Stimulated activated CD4-positive, alpha-beta T cell treated with anti-CD3 and anti-CD28 coated beads, Interleukin-12 subunit alpha, Interleukin-12 subunit beta, amount 100 ng/mL, for 4 hours (primary cell): ENCODE measurements at regions not wholly inside any gene's neighbourhood (a gene's known extent, or its start where the extent isn't known, plus 50 kb on each side); places are given as distances from the start of the nearest gene placed in this dataset.
"Not testable (repeated sequence)": the region's sequence is repeated elsewhere in the genome, so short reads cannot be mapped to it uniquely, and the experiment has no call there.

Source experiments
- DNase-seq: peaks from one replicate; pipeline ENCODE4 v3.0.0-alpha.2; 2020

- not testable (repeated sequence) for DNase-seq
Measured at GRCh38 chr1:206256935-206257334, 53.6 kb downstream of the SRGAP2 start.

DNA sequence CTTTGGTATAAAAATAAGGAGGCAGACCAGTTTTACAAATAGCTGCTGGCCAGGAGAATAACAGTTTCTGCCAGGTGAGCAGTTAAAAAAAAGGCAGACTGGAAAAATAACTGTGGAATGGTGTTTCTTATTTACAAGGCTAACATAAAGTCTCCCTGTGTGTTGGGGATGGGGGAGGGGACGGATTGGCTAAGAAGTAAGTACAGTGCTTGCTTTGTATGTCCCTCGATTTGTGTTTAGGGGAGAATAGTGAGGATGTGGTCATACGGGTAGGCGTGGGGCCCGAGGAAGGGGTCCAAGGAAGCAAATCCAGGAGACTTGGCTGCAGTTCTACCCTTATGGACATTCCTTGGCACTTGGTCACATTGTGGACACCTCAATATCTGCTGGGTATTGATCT is 58.1 kb downstream of the SRGAP2 start:
- DNase-seq = not testable (repeated sequence)

GRCh38 chr1:206262424-206262823 is 59.1 kb downstream of the SRGAP2 start:
- DNase-seq = not testable (repeated sequence)

DNA sequence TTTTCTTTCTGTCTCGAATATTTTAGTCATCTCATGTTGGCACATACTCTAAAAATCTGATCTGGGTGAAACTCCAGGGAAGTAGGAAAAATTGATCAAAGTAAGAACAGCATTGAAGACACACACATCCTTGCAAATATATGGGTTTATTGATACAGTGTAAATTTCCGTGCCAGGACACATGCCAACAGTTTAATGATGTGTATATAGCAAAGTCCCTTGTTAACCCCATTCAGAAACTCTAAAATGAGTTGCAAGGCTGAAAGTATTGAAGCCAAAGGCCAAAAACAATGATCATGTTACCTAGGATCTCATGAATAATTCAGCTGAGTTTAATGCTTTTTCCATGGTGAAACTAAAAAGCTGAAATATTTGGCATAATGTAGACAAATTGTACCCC is 61.6 kb downstream of the SRGAP2 start:
- DNase-seq = not testable (repeated sequence)

DNA sequence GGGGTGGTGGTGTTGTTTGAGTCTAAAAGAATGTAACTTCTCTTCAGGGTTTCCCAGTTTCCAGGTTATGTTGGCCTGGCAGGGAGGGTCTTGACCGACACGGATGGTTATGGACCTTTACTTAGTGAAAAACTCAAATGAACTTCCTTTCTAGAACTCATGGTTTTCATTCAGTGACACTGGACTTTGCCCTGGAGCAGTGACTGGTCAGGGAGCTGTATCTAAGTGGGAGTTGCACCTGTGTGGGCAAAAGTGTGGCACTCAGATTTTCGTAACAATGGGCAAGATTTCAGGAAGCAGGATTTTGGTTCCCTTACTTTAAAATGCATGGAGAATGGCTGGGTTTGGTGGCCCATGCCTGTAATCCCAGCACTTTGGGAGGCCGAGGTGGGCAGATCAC is 67.8 kb downstream of the SRGAP2 start:
- not testable (repeated sequence) for DNase-seq

GRCh38 chr1:206273104-206273503 is 69.8 kb downstream of the SRGAP2 start:
- not testable (repeated sequence) for DNase-seq

DNA sequence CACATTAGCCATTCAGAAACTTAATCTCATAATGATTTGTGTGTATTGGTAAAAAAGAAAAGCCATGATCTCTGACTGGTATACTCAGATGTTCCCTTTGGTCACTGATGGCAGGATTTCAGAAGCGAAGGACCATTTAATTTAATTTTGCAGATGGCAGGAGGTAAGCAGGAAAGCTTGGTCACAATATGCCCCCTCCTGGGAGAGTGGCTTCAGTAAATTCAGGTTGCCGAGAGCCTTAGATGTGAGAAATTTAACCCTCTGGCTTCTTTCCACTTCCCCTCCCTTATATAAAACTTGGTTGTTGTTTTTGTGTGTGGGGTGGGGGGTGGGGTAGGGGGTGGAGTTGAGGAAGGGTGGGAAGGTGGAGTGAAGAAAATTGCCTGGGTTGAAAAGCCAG is 72.8 kb downstream of the SRGAP2 start:
- not testable (repeated sequence) for DNase-seq

DNA sequence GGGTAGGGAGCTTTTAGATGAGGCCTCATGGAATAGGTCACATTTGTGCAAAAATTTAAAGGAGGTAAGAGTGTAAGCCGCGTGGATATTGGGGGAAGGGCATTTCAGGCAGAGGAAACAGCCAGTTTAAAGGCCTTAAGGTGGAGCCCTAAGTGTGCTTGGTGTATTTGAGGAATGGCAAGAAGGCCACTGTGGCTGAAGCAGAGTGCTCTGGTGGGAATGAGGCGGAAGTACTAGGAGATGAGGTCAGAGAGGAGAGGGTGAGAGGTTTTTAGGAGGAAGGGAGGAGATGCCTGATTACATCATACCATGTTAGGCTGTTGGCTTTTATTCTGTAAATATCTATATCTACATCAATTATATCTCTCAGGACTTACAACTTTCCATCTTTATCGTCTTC is 75.3 kb downstream of the SRGAP2 start:
- DNase-seq = not testable (repeated sequence)

- not testable (repeated sequence) for DNase-seq
Measured at GRCh38 chr1:206280683-206281082, 77.3 kb downstream of the SRGAP2 start.

- DNase-seq = not testable (repeated sequence)
Measured at GRCh38 chr1:206281912-206282654, 78.7 kb downstream of the SRGAP2 start.

DNA sequence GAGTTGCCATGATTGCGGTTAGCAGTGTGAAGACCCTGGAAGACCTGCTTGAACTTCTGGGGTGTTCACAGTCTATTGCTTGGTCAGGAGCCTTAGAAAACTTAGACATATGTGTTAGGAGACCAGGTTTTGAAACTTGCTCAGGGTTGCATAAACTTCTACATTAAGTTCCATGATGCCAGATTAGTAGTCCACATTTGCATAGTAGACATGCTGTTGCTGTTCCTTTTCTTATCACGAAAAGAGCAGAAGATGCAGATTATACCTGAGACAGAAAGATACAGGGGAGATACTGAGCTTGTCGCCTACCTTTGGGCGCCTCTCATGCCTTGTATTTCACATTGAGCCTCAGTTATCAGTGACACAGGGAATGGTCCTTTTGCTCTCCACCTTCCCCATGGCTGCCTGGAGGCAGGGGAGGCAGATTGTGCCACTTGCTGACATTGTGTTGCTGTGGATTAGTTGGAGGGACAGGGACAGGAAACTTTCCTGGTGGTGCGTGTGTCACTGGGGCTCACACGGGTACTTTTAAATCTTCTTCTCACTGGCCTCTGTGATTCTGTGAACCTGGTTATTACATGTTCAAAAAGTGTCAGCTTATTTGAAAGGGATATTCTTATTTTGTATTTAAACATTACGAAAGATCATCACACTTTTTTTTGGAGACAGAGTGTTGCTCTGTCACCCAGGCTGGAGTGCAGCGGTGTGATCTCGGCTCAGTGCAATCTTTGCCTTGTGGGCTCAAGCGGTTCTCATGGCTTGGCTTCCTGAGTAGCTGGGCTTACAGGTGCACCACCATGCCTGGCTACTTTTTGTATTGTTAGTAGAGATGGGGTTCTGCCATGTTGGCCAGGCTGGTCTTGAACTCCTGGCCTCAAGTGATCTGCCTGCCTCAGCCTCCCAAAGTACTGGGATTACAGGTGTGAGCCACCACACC is 82.0 kb downstream of the SRGAP2 start:
- not testable (repeated sequence) for DNase-seq

DNA sequence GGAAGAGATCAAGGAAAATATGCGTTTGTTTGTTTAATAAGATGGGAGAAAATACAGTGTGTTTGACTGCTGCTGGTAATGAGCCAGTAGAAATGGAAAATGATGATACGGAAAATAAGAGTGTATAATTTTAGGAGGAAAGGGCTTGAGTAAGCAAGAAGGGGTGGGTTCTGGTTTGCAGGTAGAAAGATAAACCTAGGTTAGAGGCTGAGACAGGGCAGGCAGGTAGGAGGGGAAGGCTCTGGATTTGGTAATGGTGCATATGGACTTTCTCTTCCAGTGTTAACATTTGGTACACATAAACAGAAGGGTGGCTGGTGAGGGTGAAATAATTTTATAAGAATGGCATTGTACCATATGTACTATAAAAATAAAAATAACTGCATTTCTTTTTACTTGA is 84.4 kb downstream of the SRGAP2 start:
- not testable (repeated sequence) for DNase-seq

- DNase-seq = not testable (repeated sequence)
Measured at GRCh38 chr1:206288453-206288852, 85.1 kb downstream of the SRGAP2 start.

GRCh38 chr1:206297145-206298031 is 94.0 kb downstream of the SRGAP2 start:
- DNase-seq = not testable (repeated sequence)

DNA sequence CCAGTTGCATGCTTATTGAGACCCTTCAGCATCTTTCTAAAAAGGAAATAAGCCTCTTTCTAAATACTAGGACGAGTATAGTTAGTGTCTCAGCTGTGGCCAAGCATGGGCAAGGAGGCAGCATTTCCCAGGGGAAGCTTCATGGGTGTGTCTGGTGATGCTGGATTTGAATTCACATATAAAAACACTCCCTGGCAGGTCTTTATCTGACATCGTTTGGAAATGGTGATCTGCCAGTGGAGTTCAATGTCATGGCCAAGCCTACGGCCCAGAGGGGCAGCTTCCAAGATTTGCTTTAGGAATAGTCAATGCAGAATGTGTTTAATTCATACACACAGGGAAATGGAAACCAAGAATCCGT is 94.7 kb downstream of the SRGAP2 start:
- not testable (repeated sequence) for DNase-seq

DNA sequence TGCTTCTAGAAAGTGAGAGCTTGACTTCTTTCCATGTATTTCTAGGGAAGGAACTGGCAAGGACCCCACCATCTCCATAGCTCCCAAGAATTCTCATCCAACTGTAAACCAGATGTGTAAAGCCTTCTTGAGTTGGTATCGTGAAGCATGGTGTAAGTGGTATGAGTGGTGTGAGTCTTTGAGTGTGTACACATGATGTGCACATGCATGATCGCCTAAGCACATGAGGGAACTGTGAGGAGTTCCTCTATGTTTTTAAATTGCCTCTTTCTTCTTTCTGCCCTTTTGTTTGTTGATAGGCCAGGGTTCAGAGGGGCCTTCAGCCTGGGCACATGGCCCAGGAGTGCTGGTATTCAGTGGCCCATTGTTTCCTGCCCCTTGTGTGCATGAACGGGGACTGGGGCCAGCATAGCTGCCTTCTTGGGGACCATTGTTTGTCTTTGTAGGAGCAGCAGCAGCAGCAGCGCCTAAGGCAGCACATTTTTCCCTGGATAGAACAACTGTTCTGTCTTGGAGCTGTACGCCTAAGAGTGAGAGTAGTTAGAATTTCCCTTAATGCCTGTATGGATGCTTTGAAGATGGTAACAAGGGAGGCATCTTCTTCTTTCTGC is 95.9 kb downstream of the SRGAP2 start:
- DNase-seq = not testable (repeated sequence)

DNA sequence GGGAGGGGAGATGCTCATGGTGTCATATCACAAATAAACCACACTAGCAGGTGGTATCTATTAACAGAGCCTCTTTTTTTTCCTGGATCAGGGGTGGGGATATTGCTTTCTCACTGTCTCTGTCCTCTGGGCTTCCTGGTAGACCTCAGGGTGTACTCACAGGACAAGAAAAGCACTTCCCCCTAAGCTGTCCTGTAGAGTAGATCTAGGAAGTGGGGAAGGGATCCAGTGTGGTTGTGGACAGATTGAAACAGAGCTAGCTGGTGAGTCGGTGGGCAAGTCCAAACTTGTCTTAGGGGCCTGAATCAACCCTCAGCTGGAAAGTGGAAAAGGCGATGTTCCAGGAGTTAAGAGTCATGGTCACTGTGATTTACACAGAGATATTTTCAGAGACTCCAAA is 96.6 kb downstream of the SRGAP2 start:
- not testable (repeated sequence) for DNase-seq

DNA sequence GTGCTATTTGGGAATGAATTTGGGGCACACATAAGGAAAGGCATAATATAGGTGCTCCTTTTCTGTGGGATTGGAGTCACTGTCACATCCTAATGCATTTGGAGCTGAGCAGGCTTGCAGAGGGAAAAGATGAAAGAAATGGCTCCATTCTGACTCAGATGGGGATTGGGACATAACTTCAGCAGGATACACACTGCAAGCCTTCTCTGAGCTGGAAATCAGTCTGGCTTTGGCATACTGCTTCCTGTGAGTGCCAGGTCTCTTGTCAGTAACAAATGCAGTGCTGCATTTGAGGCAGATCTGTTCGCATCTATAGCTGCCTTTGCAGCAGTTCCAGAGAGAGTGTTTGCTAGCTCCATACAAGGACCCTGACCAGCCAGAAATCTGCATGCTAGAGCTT is 98.7 kb downstream of the SRGAP2 start:
- DNase-seq = not testable (repeated sequence)

- not testable (repeated sequence) for DNase-seq
Measured at GRCh38 chr1:206307442-206307841, 104.1 kb downstream of the SRGAP2 start.

DNA sequence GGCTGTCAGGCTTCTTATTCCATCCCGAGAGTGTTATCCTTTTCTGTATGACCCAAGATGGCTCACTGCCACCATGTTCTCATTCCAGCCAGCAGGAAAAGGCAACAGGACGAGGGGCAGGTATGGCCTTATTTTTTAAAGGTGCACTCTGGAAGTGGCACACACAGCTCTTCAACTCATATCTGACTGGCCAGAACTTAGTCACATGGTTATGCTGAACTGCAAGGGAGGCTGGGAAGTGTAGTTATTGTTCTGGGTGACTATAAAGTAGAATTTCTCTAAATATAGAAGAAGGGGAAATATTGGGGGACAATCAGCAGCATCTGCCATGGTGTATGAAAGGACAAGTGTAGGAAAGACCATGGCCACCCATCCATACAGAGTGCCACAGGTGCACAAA is 107.6 kb downstream of the SRGAP2 start:
- not testable (repeated sequence) for DNase-seq

DNA sequence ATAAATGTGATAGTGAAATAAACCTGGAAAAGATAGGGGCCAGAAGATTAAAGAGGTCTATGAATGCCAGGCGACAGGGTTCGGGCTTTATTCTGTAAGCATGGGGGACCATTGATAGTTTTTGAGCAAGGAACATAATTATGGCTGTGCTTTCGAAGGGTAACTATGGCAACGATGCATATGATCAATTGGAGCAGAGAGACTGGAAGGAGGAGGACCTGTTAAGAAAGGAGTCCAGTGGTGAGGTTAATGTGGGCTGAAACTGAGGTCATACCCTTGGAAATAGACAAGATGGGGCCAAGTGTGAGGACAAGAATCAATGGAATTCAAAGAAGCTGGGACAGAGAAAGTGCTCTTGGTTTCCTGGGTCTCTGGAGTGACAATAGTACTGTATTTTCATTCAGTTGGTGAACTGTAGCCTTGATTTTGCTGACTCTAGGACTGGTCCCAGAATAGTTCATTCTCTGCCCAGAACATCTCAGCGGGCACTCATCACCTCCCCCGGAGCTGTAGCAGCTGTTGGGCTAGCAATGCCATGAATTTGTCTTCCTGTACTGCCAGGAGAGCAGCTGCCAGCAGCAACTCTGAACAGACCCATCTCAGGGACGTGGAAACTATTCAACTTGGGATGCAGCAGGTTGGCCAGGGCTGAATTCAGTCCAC is 108.4 kb downstream of the SRGAP2 start:
- DNase-seq = not testable (repeated sequence)

DNA sequence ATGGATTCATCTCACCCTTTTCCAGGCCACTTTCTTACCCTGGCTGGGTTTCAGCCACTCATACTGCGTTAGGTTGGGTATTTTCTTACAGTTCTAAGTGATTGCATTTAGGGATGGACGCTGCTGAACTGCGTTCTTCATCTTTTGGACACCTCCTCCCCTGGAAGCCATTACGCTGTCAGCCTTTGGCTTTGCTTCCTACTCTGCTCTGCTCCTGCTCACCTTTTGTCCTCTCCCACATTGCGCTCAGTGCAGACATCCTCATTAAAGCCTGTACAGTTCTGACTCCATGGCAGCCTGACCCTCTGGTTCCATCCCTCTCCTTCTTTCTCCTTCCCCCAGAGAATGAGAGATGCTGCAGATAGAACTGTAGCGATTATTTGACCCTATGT is 108.9 kb downstream of the SRGAP2 start:
- not testable (repeated sequence) for DNase-seq
